Large intestine (tissue), 3 donors: ENCODE measurements at regions not wholly inside any gene's neighbourhood (a gene's known extent, or its start where the extent isn't known, plus 50 kb on each side); places are given as distances from the start of the nearest gene placed in this dataset.
"Not testable (repeated sequence)": the region's sequence is repeated elsewhere in the genome, so short reads cannot be mapped to it uniquely, and the experiment has no call there.

Experiments used
- DNase-seq, 2 donors: peaks; one replicate each; pipeline versions ENCODE4 v3.0.0 to v3.0.0-alpha.2; 2013
- H3K27ac ChIP-seq: one replicate; pipeline ENCODE4 v1.5.1; 2013; ENCODE audit warnings: low read length
- H3K27me3 ChIP-seq: 2 replicates; pipeline ENCODE4 v1.6.1; 2013; ENCODE audit warnings: low read length; ENCODE audit not compliant: control insufficient read depth, insufficient read depth
- H3K36me3 ChIP-seq: 2 replicates; pipeline ENCODE4 v1.6.1; 2013; ENCODE audit warnings: low read length; ENCODE audit not compliant: control insufficient read depth, insufficient read depth
- H3K4me1 ChIP-seq: one replicate; pipeline ENCODE4 v1.6.1; 2013; ENCODE audit warnings: low read length; ENCODE audit not compliant: control insufficient read depth, insufficient read depth
- H3K4me3 ChIP-seq: one replicate; pipeline ENCODE4 v1.5.1; 2013; ENCODE audit warnings: low read length
- H3K9me3 ChIP-seq: one replicate; pipeline ENCODE4 v1.6.1; 2013; ENCODE audit warnings: mild to moderate bottlenecking, low read depth, low read length, moderate library complexity; ENCODE audit not compliant: control insufficient read depth
- WGBS: methylation state at CpG from one replicate; pipeline ENCODE4 v1.1.5; 2013; ENCODE audit warnings: low lambda C conversion rate; ENCODE audit not compliant: insufficient coverage; 5-methylcytosine and 5-hydroxymethylcytosine counted together

- no peaks in the 10 kb centered on the region for H3K27me3 ChIP-seq
- no peaks in the 10 kb centered on the region for H3K36me3 ChIP-seq
- 0% methylated on average over 1 of the region's 4 CpGs for WGBS
These were observed 252.7 kb upstream of the AZI2 start for GRCh38 chr3:28601291-28601690.

DNA sequence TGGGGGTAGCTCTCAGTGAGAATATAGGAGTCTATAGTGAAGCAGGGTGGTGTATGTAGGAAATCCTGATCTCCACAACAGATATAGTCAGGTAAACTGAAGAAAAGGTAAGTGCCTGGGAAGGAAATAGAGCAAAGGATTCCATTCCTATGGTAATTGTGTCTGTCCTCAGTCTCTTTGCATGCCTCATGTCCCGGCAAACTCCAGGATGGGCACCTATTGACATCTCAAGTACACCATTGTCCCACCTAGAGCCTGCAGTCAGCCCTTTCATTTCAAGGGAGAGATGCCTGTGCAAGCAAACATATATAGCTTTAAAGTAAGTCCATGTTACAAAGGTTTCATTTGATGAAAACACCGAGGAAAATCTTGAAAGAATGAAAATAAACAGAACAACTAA lies 257.7 kb upstream of the AZI2 start:
- Histone ChIP-seq H3K4me1 (no peaks in the 10 kb centered on the region), H3K27me3 (no peaks in the 10 kb centered on the region), H3K4me3 (no peak overlapping the region), H3K27ac (no peak overlapping the region), H3K36me3 (no peaks in the 10 kb centered on the region), H3K9me3 (no peaks in the 10 kb centered on the region)
- DNase-seq, result no peak
- 72% methylated on average over 2 of the region's 2 CpGs for WGBS

More at GRCh38 chr3:28601291-28601690, 252.7 kb upstream of the AZI2 start:
- no peaks in the 10 kb centered on the region for H3K9me3 ChIP-seq
- H3K4me1 ChIP-seq, result no peaks in the 10 kb centered on the region
- DNase-seq, result no peak
- no peak overlapping the region for H3K27ac ChIP-seq
- H3K4me3 ChIP-seq, result no peak overlapping the region

GRCh38 chr3:28612232-28612631 lies 263.6 kb upstream of the AZI2 start:
- Histone ChIP-seq H3K4me1 (no peaks in the 10 kb centered on the region), H3K27me3 (no peaks in the 10 kb centered on the region), H3K27ac (no peak overlapping the region), H3K36me3 (no peaks in the 10 kb centered on the region), H3K4me3 (no peak overlapping the region), H3K9me3 (no peaks in the 10 kb centered on the region)
- no peak for DNase-seq

- Histone ChIP-seq H3K27me3 (no peaks in the 10 kb centered on the region), H3K27ac (no peak overlapping the region), H3K9me3 (no peaks in the 10 kb centered on the region), H3K4me3 (no peak overlapping the region), H3K4me1 (no peaks in the 10 kb centered on the region), H3K36me3 (no peaks in the 10 kb centered on the region)
- DNase-seq, result no peak
- WGBS, result no CpG with 5 or more reads among the region's 6 CpGs
These were observed 265.0 kb upstream of the AZI2 start for GRCh38 chr3:28613511-28614106.

DNA sequence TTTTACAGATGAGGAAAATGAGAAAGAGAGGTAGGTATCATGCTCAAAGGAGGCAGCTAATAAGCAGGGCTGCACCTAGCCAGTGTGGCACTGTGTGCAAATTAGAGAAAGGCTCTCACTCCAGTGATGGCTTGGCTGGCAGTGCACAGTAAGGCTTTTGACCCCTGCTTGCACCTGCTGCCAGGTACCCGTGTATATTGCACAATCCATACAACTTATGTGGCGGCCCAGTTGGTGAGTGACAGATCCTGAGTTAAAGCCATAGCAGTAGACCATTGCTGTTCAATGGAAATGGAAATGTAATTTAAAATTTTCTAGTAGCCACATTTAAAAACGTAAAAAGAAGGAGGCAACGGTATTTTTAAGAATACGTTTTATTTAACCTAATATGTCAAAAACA lies 266.4 kb upstream of the AZI2 start:
- Histone ChIP-seq H3K4me3 (no peak overlapping the region), H3K27me3 (no peaks in the 10 kb centered on the region), H3K4me1 (no peaks in the 10 kb centered on the region), H3K9me3 (no peaks in the 10 kb centered on the region), H3K27ac (no peak overlapping the region), H3K36me3 (no peaks in the 10 kb centered on the region)
- WGBS, result 100% methylated on average over 3 of the region's 5 CpGs
- no peak for DNase-seq

GRCh38 chr3:28615971-28616370 lies 267.3 kb upstream of the AZI2 start:
- WGBS, result 100% methylated on average over 1 of the region's 2 CpGs
- Histone ChIP-seq H3K4me1 (no peaks in the 10 kb centered on the region), H3K36me3 (no peaks in the 10 kb centered on the region), H3K27ac (no peak overlapping the region), H3K4me3 (no peak overlapping the region), H3K9me3 (no peaks in the 10 kb centered on the region), H3K27me3 (no peaks in the 10 kb centered on the region)
- no peak for DNase-seq

GRCh38 chr3:28617821-28618220 lies 269.2 kb upstream of the AZI2 start:
- H3K36me3 ChIP-seq, result no peaks in the 10 kb centered on the region
- no peaks in the 10 kb centered on the region for H3K27me3 ChIP-seq
- H3K9me3 ChIP-seq, result no peaks in the 10 kb centered on the region
- no CpG with 5 or more reads among the region's 1 CpG for WGBS
- H3K27ac ChIP-seq, result no peak overlapping the region
- DNase-seq, result no peak
- no peak overlapping the region for H3K4me3 ChIP-seq
- no peaks in the 10 kb centered on the region for H3K4me1 ChIP-seq

- H3K4me3 ChIP-seq, result no peak overlapping the region
- no peaks in the 10 kb centered on the region for H3K36me3 ChIP-seq
- no CpG with 5 or more reads among the region's 5 CpGs for WGBS
- H3K9me3 ChIP-seq, result no peaks in the 10 kb centered on the region
- H3K27ac ChIP-seq, result no peak overlapping the region
- H3K27me3 ChIP-seq, result no peaks in the 10 kb centered on the region
- no peak for DNase-seq
- H3K4me1 ChIP-seq, result no peaks in the 10 kb centered on the region
These were observed 274.5 kb upstream of the AZI2 start for GRCh38 chr3:28623106-28623505.

GRCh38 chr3:28624084-28624483 lies 275.5 kb upstream of the AZI2 start:
- Histone ChIP-seq H3K36me3 (no peaks in the 10 kb centered on the region), H3K4me3 (no peak overlapping the region), H3K27me3 (no peaks in the 10 kb centered on the region), H3K9me3 (no peaks in the 10 kb centered on the region), H3K27ac (no peak overlapping the region), H3K4me1 (no peaks in the 10 kb centered on the region)
- no peak for DNase-seq
- 100% methylated on average over 1 of the region's 3 CpGs for WGBS

- not testable (repeated sequence) for H3K9me3 ChIP-seq, H3K27me3 ChIP-seq, H3K4me1 ChIP-seq, H3K4me3 ChIP-seq, DNase-seq, H3K36me3 ChIP-seq, H3K27ac ChIP-seq
- no CpG with 5 or more reads among the region's 2 CpGs for WGBS
These were observed 279.2 kb upstream of the AZI2 start for GRCh38 chr3:28627843-28628242.

- Histone ChIP-seq H3K9me3 (no peaks in the 10 kb centered on the region), H3K27ac (no peak overlapping the region), H3K27me3 (no peaks in the 10 kb centered on the region), H3K4me1 (no peaks in the 10 kb centered on the region), H3K36me3 (no peaks in the 10 kb centered on the region), H3K4me3 (no peak overlapping the region)
- no peak for DNase-seq
- 83% methylated on average over 2 of the region's 2 CpGs for WGBS
These were observed 285.4 kb upstream of the AZI2 start for GRCh38 chr3:28634019-28634418.
